Panc1 (cell line): ENCODE measurements at regions not wholly inside any gene's neighbourhood (a gene's known extent, or its start where the extent isn't known, plus 50 kb on each side); places are given as distances from the start of the nearest gene placed in this dataset.

Source experiments
- ATAC-seq: fragments of 200-7000 bp; cut with Tn5 transposase; 2 replicates; pipeline ENCODE4 v1.9.1; 2020; ENCODE audit warnings: mild to moderate bottlenecking, moderate library complexity
- BruUV-seq: library from RNA; stranded (reverse); fragments of 400-500 nt; replicated peaks from 2 replicates; lab custom pipeline; 2021; lab: Mats Ljungman, UMichigan
- CTCF ChIA-PET: fragments of 300-600 bp; sonication (Branson Sonifier 250); formaldehyde crosslinking; loops from one replicate; lab custom pipeline; 2022; ENCODE audit warnings: antibody characterized with exemption; lab: Charles Lee
- POLR2A ChIA-PET: fragments of 300-600 bp; sonication (Branson Sonifier 250); formaldehyde crosslinking; loops from one replicate; lab custom pipeline; 2022; ENCODE audit warnings: antibody characterized with exemption; lab: Charles Lee
- DNase-seq: peaks from one replicate; pipeline ENCODE4 v3.0.0-alpha.2; 2010; ENCODE audit warnings: low read depth, low spot score
- H3K27ac ChIP-seq: 2 replicates; pipeline ENCODE4 v1.5.1; 2011; ENCODE audit warnings: mild to moderate bottlenecking, low read length, inconsistent platforms
- H3K27me3 ChIP-seq: fragments of 200-500 bp; sonication (Bioruptor generic); 2 replicates; pipeline ENCODE4 v1.6.0; 2014; ENCODE audit warnings: low read length, inconsistent platforms; ENCODE audit not compliant: control insufficient read depth, insufficient read depth
- H3K36me3 ChIP-seq: fragments of 200-500 bp; sonication (Bioruptor generic); 2 replicates; pipeline ENCODE4 v1.5.1; 2014; ENCODE audit warnings: inconsistent platforms, mild to moderate bottlenecking, low read length, moderate library complexity; ENCODE audit not compliant: control insufficient read depth, insufficient read depth
- H3K4me1 ChIP-seq: 2 replicates; pipeline ENCODE4 v1.5.1; 2011; ENCODE audit warnings: inconsistent platforms, mild to moderate bottlenecking, low read length, moderate library complexity; ENCODE audit not compliant: control insufficient read depth, insufficient read depth
- H3K4me3 ChIP-seq, 2 experiments: 2 replicates each; pipeline ENCODE4 v1.5.1; 2011 to 2012; ENCODE audit warnings: low read depth in 2 of 2, low read length in 2 of 2, mild to moderate bottlenecking in 2 of 2, inconsistent platforms in 1 of 2, moderate library complexity in 1 of 2
- H3K9me3 ChIP-seq: fragments of 200-500 bp; sonication (Bioruptor generic); 2 replicates; pipeline ENCODE4 v1.5.1; 2014; ENCODE audit warnings: low read depth, mild to moderate bottlenecking, inconsistent platforms, low read length, moderate library complexity; ENCODE audit not compliant: control insufficient read depth, insufficient read depth
- CTCF ChIP-seq: fragments of 450-650 bp; IDR thresholded peaks from 2 replicates; pipeline ENCODE4 v1.5.1; 2017; ENCODE audit warnings: mild to moderate bottlenecking
- POLR2AphosphoS5 ChIP-seq: IDR thresholded peaks from 2 replicates; pipeline ENCODE4 v1.6.1; 2012; ENCODE audit warnings: mild to moderate bottlenecking, low read depth, low read length, moderate library complexity
- REST ChIP-seq, 2 experiments: IDR thresholded peaks; 2 replicates each; pipeline ENCODE4 v1.6.1; 2011 to 2012; ENCODE audit warnings: low read depth in 2 of 2, control low read depth in 1 of 2, low read length in 1 of 2, mild to moderate bottlenecking in 1 of 2, moderate library complexity in 1 of 2; ENCODE audit not compliant: insufficient read depth in 1 of 2
- SIN3A ChIP-seq: IDR thresholded peaks from 2 replicates; pipeline ENCODE4 v1.6.1; 2012; ENCODE audit warnings: low read depth, mild to moderate bottlenecking, low read length, moderate library complexity, borderline replicate concordance; ENCODE audit not compliant: insufficient read depth
- TCF7L2 ChIP-seq: IDR thresholded peaks from 2 replicates; pipeline ENCODE4 v1.6.1; 2011; ENCODE audit warnings: mild to moderate bottlenecking, low read depth, low read length, inconsistent platforms
- in situ Hi-C: cut with HindIII; loops from 2 replicates; pipeline ENCODE4 v1.10.0; 2016; ENCODE audit warnings: low sequenced_read_pairs, low pct_unique_long_range_greater_than_20kb
- intact Hi-C: fragments of 100-400 bp; cut with micrococcal nuclease; formaldehyde crosslinking; loops from one replicate; pipeline ENCODE4 v1.10.0; 2022; ENCODE audit not compliant: unreplicated experiment

- no peaks in the 10 kb centered on the region for H3K36me3 ChIP-seq
- no peaks in the 10 kb centered on the region for H3K4me1 ChIP-seq
- no peak overlapping the region for H3K4me3 ChIP-seq
- in situ Hi-C loops (no loop called here), intact Hi-C loops (no loop called here)
- no peak for TF ChIP-seq POLR2AphosphoS5
- TF ChIP-seq TCF7L2 = no peak
- TF ChIP-seq SIN3A = no peak
- TF ChIP-seq REST (IDR thresholded peaks at IDR 0.05; ENCODE audit: insufficient read depth in 1 of 2, low read depth in 2 of 2, low read length in 1 of 2) = no peak
- TF ChIP-seq CTCF = no peak
- no peaks in the 10 kb centered on the region for H3K27me3 ChIP-seq
- H3K27ac ChIP-seq = no peak overlapping the region
- DNase-seq (no peak), ATAC-seq (no peak)
- BruUV-seq = no TSS peak
- CTCF ChIA-PET = no interaction called here
- H3K9me3 ChIP-seq = no peaks in the 10 kb centered on the region; the same call in 1 of the 2 replicates
- POLR2A ChIA-PET = no interaction called here
Observed at GRCh38 chr3:96000966-96001365, 813.4 kb upstream of the EPHA6 start.

- Histone ChIP-seq H3K4me3 (no peak overlapping the region), H3K4me1 (no peaks in the 10 kb centered on the region), H3K9me3 (peaks cover 2% of the 10 kb centered on the region; the same call in 1 of the 2 replicates), H3K27ac (no peak overlapping the region), H3K36me3 (no peaks in the 10 kb centered on the region), H3K27me3 (no peaks in the 10 kb centered on the region)
- ChIA-PET CTCF (no interaction called here), POLR2A (no interaction called here)
- intact Hi-C loops (no loop called here), in situ Hi-C loops (no loop called here)
- DNase-seq (no peak), ATAC-seq (no peak)
- BruUV-seq = no TSS peak
- no peak for TF ChIP-seq REST (IDR thresholded peaks at IDR 0.05; ENCODE audit: insufficient read depth in 1 of 2, low read depth in 2 of 2, low read length in 1 of 2)
- no peak for TF ChIP-seq POLR2AphosphoS5
- no peak for TF ChIP-seq TCF7L2
- no peak for TF ChIP-seq CTCF
- no peak for TF ChIP-seq SIN3A
Observed at GRCh38 chr3:96007650-96008195, 806.7 kb upstream of the EPHA6 start.
